NCI-H345 treated with DMSO at 0.1 percent for 48 hours (cell line): ENCODE measurements at regions not wholly inside any gene's neighbourhood (a gene's known extent, or its start where the extent isn't known, plus 50 kb on each side); places are given as distances from the start of the nearest gene placed in this dataset.

Experiments used
- DNase-seq: peaks from one replicate; lab custom pipeline; 2025; ENCODE audit not compliant: unreplicated experiment; lab: John Stamatoyannopoulos, UW

DNA sequence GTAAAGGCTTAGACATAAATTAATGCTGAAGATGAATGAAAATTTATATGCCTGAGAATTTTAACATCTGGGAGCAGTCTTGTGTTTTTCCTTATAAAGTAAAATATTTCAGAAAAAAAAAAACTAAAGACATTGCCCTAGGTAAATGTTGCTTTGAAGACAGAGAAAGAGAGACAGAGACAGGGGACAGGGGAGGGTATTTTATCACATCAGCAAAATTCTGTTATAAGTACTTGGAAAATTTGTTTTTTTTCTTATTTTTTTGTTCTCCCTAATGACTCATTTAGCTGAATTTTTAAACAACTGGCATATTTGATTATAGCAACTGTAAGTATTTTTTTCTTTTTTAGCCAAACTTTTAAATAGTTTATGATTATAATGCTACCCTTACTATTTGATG, 1540.6 kb upstream of the GBE1 start:
- no peak for DNase-seq

DNA sequence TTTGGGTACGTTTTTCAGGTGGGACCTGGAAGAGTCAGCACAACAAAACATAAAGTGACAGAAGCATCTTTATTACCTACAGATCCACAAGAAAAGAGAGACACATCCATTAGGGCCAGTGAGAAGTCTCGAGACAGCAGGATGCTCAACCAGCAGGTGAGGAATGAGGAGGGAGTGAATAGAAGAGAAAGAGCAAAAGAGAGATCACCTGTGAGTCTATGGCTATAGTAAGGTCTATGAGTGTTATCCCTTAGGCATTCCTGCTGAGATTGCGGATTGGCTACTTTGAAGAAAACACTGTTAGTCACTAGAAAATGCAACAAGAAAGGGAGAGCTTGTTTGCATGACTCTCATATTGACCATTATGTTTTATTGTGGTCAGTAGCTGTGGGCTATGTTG, 1556.2 kb upstream of the GBE1 start:
- DNase-seq: no peak

DNA sequence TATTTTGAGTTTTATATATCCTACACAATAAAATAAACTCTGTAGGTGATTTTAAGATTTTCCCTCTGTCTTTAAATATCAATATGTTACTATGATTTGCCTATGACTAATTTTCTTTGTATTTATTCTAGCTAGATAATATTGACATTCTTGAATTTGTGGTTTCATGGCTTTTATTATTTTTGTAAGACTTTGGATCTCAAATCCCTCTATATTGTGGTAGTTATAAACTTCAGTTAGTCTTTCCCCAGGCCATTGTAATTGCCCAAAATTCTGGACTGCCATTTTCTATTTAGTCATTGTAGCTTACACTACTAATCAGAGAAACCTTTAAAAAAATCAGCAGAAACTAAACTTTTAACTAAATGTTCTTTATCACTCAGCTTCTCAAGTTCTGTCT, 1559.3 kb upstream of the GBE1 start:
- no peak for DNase-seq

DNA sequence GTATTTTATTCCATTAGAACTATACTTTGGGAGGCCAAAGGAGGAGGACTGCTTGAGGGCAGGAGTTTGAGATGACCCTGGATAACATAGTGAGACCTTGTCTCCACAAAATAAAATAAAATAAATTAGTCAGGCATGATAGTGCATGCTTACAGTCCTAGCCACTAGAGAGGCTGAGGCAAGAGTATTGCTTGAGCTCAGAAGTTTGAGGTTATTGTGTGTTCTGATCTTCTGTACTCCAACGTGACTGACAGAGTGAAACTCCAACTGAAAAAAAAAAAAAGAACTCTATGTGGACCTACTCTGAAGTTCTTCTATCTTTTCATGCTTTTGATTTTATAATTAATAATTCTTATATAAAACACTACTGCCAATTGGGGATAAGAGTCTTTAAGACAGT, 1560.0 kb upstream of the GBE1 start:
- no peak for DNase-seq

DNA sequence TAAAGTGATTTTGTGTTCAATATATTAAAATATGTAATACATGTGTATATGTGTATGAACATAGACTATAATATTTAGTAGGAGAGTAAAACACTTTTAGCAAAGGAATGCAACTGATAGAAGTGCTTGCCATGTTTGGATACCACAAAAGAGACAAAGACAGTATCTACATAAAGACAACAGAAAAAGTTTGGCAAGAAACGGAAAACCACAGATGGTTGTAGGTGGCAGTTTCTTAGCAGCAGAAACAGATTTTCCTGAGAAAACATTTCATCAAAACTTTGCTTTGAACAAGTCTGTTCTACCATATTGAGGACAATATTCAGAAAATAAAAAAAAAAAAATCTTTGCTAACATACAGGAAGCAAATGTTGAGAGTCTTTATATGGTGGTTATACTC, 1560.4 kb upstream of the GBE1 start:
- DNase-seq: no peak

DNA sequence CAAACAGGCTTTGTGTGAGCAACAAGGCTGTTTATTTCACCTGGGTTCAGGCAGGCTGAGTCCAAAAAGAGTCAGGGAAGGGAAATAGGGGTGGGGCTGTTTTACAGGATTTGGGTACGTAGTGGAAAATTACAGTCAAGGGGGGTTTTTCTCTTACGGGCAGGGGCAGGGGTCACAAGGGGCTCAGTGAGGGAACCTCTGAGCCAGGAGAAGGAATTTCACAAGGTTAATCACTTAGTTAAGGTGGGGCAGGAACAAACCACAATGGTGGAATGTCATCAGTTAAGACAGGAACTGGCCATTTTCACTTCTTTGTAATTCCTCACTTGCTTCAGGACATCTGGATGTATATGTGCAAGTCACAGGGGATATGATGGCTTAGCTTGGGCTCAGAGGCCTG, 1592.8 kb upstream of the GBE1 start:
- DNase-seq: no peak

DNA sequence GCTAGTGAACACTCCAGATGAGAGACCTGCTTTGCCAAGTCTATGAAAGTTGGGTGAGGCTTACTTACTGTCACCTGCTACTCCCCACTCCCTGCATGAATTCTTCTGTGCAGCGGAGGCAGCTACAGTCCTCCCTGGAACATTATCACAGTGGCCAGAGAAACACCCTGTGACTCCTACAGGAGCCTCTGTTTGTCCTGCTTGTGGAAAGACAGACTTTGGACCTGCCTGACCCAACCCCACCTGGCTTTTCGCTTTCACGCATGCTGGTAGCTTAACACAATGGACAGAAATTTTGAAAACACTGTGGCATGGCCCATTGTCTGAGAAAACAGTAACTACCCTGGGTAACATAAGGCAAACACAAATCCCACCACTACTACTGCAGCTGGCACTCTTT, 1565.5 kb upstream of the CADM2 start:
- no peak for DNase-seq

DNA sequence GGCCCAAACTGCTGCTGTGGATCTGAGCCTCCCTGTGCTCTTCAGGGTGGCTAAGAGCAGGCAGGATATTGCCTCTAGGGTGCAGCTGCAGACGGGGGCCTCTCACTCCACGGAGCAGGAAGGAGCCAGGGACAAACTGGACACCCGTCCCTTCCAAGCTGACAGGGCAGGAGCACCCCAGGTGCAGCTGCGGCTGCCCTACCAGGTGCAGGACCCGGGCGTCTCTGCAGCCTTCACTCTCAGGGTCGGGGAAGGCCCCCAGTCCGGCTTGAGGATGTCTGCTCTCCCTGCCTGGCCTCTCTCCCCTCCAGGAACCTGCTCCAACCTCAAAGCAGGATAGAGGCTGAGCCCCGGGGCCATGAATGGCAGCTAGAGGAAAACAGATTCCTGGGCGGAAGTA, 1554.9 kb upstream of the CADM2 start:
- no peak for DNase-seq

DNA sequence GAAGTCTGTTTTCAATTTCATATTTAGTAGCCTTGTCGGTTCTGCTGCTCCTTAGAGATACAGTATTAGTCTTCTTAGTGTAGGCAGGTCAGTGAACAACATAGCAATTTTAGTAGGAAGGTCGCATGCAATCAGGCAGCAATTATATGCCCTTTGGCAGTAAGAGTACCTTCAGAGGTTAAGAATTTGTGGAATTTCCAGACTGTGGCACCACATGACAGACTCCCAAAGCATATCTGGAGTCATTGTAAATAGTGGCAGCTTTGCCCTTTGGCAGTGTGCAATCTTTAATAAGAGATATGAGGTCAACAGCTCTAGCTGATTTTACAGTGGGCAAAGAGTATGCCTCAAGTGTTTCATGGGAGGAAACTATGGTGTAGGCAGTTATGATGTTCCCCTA, 1532.5 kb upstream of the CADM2 start:
- no peak for DNase-seq

DNA sequence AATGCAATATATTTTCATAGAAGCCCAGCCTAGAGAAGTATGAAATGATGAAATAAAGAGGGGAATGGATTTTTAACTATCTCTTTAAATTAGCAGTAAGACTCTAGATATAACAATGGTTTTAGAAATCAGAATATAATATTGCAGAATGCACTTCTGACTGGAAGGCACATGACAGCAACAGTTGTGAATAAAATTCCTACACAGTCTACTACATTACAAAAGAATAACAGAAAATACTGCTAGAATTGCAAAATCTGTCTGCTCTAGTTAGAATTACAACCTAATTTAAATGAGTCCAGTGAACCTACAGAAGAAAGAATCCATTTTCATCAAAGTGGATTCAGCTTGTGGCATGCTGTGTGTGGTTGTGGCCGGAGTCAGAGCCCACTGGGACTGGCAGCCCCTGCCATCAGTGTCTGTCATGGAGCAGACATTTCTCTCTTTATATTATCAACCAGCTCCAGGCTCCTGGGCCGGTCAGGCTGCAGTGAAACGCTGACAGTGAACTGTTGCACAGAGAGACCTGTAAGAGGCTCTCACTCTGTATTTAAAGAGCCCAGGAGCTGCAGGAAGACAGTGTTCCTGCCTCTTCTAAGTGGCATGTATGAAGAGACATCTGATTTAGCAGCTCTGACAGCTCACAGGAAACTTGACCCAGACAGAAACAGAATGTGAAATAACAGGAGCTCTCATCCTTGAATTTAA, 1523.8 kb upstream of the CADM2 start:
- no peak for DNase-seq

DNA sequence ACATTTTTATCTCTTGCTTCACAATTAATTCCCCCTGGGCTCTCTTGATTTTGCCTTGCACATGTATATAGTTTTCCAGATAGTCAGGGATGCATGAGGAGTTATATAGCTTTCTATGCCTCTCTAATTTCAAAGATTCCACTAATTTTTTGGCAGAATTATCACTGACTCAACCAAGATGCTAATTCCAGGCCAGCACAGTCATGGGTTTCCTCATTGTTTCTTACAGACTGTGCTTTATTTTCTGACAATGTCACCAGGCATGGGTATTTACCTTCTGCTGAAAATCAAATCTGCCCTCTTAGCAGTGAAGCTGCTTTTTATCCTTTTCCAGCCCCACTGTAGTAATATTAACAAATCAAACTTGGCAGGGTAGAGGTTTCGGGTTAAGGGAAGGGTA, 1520.6 kb upstream of the CADM2 start:
- no peak for DNase-seq

DNA sequence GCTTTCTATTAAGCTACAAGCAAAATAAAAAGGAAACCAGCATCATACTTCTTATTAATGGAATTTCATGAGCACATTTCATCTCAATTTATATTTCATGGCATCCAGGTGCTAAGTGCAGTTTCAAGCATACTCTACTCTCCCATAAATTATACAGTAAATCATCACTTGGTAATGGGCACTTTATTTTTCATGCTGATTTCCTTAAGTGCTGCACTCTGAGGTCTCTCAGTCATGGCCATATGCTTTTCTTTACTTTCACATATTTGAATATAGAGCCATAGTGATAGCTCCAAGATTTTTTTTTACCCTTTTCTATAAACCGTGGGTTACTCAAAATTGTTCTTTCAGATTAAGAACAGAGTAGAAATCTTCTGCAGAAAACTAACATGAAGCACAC, 1505.7 kb upstream of the CADM2 start:
- DNase-seq: no peak

DNA sequence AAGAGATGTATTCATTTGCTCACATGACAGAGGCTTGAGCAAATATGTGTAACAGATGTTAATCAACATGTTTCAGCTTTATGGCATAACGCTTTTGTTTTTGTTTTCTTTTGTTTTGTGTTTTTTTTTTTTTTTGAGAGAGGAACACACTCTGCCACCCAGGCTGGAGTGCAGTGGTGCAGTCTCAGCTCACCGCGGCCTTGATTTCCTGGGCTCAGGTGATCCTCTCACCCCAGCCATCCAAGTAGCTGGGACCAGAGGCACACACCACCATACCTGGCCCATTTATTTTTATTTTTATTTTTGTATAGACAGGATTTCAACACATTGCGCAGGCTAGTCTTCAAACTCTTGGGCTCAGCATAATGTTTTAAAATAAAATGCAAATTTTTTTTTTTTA, 1504.4 kb upstream of the CADM2 start:
- DNase-seq: no peak

DNA sequence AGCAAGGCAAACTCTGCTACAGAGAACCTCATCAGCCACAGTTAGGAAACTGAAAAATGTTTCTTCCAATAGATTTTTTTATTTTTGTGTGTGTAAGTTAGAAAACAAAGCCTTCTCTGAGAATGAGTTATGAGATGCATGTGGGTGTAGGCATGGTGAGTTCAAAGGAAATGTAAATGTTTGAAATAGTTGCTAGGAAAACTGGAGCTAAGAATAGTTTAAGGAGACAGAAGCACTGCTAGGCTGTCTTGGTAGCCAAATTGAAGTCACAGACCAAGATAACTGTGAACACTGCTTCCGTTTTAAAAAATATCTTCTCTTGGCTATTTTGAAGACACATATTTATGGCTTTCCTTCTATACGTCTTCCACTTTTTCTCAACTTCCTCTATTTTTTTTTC, 1501.2 kb upstream of the CADM2 start:
- DNase-seq: no peak

DNA sequence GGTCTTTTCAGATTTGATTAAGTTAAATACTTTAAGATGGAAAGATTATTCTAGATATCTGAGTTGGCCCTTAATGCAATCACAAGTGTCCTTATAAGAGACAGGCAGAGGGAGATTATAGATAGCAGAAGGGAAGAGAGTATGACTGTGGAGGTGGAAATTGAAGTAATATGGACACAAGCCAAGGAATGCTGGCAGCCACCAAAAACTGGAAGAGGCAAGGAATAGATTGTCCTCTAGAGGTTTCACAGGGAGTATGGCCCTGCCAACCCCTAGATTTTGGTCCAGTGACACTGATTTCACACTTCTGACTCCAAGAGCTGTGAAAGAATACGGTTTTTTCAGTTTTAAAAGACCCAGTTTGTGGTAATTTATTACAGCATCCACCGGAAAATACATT, 1498.7 kb upstream of the CADM2 start:
- no peak for DNase-seq

DNA sequence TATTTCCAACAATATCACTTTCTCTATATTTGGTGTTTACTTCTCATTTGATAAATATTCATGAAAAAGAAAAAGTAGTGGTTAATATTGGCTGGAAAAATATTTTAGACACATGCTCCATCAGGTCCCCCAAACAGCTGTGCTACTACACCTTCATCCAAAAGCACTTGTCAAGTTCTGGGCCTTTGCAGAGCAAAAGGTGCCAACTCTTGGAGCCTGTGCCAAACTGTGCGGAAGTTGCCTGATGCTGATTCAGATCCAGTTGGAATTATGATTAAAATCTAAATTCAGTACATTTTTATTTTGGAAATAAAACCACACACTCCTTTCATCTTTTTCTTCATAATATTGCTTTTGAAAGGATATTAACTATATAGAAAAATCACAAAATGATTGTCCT, 1497.4 kb upstream of the CADM2 start:
- no peak for DNase-seq

DNA sequence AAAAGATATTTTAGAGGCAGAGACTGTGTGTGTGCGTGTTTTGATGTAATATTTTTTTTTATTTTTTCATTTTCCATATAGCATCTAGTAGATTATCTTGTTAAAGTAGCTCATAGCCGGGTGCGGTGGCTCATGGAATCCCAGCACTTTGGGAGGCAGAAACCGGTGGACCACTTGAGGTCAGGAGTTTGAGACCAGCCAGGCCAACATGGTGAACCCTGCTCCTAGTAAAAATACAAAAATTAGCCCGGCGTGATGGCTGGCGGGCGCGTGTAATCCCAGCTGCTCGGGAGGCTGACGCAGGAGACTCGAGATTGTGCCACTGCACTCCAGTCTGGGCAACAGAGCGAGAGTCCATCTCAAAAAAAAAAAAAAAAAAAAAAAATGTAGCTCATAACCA, 1481.2 kb upstream of the CADM2 start:
- no peak for DNase-seq

DNA sequence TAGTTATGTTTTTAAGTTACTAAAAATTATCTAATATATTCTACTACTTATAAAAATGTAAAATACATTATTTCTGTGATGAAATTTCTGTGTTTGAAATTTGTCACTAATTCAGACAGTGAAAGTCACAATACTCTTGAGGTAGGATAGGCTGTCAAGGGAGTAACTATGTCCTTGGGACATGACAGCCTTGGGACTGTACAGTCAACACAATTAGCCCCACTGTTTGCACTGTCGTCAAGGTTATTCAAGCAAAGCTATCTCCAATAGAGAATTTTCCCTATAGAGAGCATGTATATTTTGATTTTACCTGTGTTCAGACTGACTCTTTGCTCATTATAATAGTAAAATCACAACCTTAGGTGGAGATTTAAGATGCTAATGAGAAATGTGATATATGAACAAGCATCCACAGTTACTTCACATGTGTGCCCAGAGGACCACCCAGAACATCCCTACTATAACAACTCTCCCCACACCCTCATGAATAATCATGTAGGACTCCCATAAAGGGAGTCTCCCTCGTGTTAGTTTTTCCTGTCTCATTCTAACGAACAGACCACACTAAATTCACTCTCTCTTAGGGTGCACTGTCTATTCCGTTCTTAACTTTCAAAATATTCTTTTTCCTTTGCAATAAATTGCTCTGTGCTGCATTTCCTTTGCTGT, 1476.3 kb upstream of the CADM2 start:
- DNase-seq: no peak

DNA sequence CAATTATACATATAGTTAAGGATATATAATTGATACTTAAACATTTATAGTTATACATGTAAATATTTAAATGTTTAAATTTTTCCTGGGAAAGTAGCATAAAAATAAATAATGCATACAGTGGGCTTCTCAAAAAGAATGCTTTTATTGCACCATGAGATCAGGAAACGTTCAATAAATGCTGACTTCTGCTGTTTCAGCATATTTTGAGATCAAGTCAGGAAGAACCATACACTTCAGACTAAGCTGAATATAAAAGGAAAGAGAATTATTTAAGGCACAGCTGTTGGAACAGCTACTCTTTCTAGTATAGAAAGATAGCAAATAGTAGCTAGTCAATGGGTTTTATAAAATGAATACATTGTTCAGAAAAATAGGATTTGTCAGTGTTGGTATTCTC, 1462.3 kb upstream of the CADM2 start:
- DNase-seq: no peak

DNA sequence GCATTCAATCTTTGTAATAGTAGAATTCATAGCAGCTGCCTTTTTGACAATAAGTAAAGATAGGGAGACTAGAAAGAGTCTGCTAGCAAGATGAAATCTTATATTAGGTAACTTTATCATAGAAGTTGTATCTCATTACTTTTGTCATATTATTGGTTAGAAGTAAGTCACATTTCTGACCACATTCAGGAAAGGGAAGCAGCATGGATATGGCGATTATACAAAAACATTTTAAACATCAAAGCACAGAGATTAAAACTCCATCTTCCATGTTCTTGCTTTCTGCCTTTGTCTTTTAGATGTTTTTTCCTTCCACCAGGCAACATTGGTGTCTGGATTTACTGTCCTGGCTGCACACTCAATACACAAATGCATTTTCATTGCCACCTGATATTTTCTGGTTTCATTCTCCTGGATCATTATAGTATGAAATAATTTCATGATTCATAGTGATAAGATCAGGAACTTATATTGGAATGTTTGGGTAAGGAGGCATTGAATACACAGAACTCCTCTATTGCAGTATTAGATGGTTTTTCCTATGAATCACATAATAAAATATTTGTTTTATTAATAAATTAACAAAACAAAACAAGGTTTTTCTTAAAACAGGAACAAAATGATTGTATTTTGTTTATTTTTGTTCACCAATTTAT, 1460.3 kb upstream of the CADM2 start:
- DNase-seq: no peak

DNA sequence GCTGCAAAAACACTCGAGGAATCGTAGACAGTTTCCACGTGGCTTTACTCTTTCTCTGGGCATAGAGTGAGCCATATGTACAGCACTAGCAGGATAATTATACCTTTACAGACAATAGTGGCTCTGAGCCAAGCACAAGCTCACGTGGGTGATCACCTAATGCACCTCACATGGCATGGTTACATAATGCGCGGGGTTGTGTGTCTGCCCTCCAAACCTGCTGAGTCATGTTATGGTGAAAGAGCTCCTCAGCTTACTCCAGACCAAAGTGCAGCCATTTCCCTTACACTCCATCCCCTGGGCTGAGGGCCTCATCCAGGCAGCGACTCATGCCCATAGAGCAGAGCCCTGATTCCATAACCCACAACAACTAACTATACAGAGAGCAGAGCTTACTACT, 1458.4 kb upstream of the CADM2 start:
- DNase-seq: no peak

DNA sequence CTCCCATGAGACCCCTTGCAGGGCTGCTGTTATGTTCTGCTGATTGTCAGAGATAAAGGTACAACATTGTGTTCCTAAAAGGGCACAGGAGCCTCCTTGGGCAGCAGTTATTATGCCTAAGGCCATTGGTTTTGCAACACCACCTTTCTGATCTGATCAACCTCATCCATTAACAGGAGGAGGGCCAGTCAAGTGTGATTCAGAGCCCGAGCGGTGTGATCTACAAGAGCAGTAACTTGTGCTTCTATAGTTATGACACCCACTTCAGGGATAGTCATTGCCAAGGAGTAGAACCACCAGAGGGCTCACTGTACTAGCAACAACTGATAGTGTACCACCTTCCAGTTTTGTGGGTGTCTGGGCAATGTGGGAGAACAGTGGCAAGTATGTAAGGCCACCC, 1457.9 kb upstream of the CADM2 start:
- DNase-seq: no peak

DNA sequence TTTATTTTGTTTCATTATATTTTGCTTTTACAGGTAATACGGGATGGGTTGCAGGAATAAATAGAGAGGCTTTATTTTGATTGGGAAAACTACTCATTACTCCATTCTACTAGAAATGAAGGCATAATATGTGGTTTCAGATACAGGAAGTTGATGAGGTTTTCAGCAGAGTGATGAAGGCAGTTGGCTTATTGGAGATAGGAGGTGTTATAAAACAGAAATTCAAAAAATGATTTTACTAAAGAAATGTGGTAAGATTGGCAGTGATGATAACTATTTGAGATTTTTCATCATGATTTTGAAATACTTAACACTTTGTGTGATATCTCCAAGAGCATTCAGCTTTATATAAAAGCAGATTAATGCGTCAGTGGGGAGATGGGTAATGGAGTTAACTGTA, 1445.7 kb upstream of the CADM2 start:
- DNase-seq: no peak
